ENCODE measurements at regions not wholly inside any gene's neighbourhood (a gene's known extent, or its start where the extent isn't known, plus 50 kb on each side); places are given as distances from the start of the nearest gene placed in this dataset.

DNA sequence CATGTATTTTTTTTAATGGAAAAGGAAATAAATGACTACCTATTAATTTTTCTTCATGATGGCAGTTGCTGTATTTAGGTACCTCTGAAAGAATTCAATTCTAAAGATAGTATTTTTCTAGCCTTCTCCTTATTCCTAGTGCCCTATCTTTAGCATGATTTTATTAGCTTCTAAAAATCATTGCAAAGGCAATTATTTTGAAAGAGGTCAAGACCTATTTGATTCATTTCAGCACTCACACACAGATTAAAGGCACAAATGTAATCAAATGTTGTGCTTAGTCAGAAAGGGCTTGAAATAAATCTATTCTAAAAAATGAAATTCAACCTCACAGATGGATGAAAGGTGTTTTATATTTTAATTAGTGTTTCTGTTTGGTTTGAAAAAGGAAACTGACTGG lies 74.8 kb upstream of the POF1B start:
- TF ChIP-seq, protein P1, sequence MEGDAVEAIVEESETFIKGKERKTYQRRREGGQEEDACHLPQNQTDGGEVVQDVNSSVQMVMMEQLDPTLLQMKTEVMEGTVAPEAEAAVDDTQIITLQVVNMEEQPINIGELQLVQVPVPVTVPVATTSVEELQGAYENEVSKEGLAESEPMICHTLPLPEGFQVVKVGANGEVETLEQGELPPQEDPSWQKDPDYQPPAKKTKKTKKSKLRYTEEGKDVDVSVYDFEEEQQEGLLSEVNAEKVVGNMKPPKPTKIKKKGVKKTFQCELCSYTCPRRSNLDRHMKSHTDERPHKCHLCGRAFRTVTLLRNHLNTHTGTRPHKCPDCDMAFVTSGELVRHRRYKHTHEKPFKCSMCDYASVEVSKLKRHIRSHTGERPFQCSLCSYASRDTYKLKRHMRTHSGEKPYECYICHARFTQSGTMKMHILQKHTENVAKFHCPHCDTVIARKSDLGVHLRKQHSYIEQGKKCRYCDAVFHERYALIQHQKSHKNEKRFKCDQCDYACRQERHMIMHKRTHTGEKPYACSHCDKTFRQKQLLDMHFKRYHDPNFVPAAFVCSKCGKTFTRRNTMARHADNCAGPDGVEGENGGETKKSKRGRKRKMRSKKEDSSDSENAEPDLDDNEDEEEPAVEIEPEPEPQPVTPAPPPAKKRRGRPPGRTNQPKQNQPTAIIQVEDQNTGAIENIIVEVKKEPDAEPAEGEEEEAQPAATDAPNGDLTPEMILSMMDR (optimal IDR thresholded peaks at IDR 0.05 in 1 of 3, IDR thresholded peaks at IDR 0.05 in 1 of 3, conservative IDR thresholded peaks at IDR 0.05 in 1 of 3; ENCODE audit: extremely low read depth in 1 of 3, insufficient read depth in 2 of 3, low read length in 3 of 3) = no peak
- no peak for TF ChIP-seq EZH2 (IDR thresholded peaks at IDR 0.05; ENCODE audit: low read length)
